Fibroblast of skin of abdomen (primary cell): ENCODE measurements at regions not wholly inside any gene's neighbourhood (a gene's known extent, or its start where the extent isn't known, plus 50 kb on each side); places are given as distances from the start of the nearest gene placed in this dataset.

Experiments used
- DNase-seq: peaks from one replicate; pipeline ENCODE4 v3.0.0-alpha.2; 2013

DNA sequence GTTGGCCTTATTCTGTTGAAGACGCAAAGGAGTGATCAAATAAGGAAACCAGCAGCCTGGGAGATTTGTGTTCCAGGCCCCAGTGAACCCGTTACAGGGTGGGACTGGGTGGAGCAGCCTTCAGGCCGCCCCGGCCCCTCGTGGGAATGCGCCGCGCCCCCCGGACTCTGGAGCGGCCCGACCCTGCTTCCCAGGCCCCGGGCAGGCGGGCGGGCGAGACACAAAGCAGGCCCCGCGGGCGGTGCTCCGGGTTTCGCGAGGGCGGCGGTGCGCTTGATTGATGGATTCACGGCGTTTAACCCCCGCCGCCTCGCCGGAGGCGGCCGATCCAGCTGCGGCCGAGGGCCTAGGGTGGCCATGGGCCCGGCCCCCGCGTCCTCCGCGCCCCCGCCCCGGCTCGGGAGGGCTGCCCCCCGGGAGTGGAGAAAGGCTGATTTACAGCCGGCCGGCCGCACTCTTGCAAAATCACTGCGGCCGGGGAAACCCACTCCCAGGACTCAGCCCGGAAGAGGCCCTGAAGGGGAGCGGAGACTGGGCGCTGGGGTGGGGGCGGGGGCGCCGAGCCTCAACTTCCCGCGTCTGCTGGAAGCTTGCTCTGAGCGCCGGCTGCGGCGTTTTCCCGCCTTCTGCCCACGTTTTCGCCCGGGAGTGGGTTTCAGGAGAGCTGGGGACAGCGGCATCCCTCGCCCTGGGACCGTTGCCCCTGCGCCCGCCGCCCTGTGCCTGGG lies 299.6 kb upstream of the NFE2L3 start:
- peak; percentile 53 for DNase-seq

DNA sequence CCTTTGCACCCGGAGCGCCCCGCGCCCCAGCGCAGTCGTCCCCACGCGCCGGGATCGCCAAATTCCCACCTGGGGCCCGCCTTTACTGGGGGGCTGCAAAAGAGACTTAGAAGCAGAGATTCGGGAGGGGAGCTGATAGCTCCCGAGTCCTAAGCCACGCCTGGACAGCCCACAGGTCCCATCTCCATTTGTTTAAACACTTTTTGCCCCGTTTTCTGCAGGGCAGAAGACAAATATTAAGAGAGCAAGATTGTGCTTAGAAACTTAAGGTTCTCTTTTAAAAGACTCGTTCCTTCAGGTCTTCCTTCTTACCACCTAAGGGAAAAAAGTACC lies 299.1 kb upstream of the NFE2L3 start:
- DNase-seq, result no peak

DNA sequence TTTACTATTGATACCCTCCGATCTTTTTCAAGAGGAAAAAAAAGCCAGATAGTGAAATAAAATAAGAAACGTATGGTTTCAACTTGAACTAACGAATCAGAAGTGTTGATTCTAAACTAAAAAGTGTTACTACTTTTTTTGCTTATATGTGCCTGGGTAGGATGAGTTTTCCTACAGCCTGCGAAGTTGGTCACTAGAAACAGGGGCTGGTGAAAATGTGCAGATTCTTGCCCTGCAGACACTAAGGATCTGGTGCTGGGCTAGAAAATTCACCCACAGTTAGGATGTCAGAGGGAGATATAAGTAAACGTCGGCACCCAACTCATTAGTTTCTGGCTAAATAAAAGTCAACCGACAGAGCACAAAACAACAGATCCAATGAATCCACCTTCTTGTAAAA lies 298.7 kb upstream of the NFE2L3 start:
- no peak for DNase-seq

DNA sequence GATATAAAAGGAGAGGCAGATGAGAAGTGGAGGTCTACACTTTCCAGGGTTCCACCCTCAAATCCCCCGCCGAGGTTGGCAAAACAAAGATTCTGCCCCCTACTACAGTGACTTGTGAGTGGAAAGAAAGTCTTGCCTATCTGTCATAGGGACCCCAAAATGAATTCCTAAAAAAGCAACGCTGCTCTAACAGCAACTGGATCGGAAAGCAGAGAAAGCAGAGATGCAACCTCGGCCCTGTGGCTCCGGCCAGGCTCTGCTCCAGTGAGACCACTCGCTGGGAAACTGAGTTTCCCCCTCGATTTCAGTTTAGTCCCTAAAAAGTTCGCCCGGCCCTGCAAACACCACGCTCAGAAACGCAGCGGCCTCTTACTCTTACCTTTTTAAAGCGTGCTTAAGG lies 297.9 kb upstream of the NFE2L3 start:
- no peak for DNase-seq

DNA sequence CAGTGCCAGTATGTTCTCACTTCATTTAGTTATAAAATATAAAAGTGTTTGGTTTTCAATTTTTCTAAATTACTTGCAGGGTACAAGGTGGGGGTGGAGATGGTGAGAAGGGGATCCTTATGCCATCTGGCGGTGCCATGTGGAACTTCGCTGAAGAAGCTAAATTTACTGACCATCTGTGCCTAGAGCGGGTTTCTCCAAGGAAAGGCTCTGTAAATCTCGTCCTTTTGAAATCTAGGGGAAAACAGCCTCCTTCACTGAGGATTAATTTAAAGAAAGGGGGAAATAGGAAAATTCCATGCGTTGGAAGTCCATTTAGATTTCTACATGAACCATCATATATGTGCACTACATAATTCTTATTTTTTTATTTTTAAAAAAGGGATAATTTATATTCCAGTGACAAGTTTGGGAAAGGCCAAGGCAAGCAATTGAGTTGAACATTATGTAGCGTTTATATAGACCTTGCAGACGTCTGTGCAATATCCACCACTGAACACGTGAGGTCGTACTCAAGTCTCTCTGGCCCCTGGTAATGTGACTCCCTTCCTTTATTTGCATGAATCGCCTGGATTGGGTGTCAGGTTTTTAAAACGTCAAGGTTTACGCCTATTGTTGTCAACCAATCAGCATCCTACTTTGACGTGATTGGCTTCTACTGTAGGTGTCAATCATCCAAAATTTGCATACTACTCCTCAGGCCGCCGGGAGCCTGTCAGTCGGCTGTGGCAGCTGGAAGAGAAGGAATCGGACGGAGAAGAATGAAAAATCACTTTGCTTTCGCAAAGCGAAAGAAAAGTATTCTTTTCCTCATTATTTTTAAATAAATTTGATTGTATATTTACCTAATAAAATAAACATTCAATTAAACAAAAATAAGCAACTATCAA lies 297.1 kb upstream of the NFE2L3 start:
- DNase-seq, result peak; percentile 100

DNA sequence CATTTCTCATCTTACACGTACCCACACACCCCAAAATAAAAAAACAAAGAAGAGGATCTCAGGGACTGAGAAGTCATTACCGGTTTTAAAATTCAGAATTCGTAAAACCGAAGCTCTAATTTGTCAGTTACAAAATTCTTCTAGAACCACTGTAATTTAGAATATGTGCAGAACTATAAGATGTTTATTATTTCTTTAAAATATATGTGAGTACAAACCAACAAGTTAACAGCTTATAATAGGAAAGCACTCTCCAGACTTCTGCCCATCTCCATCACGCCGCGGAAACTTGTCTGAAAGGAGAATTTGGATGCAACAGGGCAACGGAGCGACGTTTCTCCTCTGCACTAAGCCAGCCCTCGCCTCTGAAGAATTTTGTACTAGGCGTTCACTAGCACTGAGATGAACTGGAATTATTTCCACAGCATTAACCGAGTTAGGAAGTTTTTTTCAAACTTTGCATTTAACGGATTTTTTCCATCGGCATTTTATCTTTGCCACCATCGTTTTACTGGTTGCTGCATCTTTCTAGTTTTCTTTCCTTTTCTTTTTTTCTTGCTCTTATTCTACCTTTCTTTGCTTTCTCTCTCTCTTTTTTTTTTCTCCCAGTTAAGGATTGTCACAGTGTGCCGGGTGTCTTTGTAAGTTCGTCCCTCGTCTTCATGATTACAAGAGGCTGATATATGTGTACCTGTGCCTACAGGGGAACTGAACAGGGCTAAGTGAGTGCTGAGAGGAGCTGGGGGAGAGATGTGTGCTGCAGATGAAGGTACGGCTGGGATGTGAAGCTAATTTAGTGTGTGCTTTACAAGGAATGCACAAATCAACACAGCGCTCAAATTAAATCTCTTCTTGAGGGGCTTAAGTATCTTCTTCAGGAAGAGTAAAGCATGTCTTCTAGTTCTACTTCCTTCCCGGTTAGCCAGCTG lies 295.9 kb upstream of the NFE2L3 start:
- peak; percentile 60 for DNase-seq

DNA sequence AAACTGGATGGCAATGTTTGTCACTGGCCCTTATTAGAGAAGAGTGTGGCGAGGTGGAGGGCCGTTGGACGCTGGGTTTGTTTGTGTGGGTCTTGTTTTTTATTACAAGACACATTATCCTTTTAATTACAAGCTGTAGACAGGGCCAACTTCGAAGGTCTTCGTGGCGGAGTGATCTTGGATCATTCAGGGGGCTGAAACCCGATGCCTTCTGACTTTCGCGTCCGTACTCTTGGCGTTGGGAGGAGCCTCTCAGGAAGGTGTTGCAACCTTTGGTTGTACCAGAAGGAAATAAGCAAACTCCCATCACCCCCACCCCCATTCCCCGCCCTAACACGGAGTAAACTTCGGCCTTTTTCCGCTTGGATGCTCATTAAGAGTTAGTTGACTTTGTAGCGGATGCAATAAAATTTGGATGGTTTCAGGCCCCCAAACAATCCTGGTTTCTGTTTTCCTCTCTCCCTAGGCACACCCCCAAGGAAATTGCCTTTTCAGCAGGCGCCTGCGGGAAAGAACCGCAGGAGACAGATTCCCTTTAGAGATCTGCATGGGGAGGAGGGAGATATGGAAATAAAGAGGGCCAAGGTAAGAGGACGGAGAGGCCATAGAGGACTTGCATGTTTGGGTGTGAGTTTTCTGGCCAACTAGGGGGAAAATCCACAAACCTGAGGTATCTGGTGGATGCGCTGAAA lies 294.5 kb upstream of the NFE2L3 start:
- peak; percentile 91 for DNase-seq

DNA sequence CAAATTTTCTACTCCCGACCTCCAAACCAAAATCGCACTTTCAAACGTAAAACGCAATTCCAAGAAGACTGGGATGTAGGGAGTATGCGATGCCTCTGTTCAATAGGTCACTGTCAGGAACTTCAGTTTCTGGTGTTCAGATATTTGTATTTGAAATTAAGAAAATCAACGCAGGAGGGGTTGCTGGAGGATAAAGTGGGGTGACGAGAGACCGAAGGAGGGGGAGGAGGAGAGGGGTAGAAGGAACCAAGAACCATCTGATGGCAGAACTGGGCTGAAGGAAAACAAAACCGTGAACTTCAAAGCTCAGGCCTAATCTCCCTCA lies 293.8 kb upstream of the NFE2L3 start:
- no peak for DNase-seq

DNA sequence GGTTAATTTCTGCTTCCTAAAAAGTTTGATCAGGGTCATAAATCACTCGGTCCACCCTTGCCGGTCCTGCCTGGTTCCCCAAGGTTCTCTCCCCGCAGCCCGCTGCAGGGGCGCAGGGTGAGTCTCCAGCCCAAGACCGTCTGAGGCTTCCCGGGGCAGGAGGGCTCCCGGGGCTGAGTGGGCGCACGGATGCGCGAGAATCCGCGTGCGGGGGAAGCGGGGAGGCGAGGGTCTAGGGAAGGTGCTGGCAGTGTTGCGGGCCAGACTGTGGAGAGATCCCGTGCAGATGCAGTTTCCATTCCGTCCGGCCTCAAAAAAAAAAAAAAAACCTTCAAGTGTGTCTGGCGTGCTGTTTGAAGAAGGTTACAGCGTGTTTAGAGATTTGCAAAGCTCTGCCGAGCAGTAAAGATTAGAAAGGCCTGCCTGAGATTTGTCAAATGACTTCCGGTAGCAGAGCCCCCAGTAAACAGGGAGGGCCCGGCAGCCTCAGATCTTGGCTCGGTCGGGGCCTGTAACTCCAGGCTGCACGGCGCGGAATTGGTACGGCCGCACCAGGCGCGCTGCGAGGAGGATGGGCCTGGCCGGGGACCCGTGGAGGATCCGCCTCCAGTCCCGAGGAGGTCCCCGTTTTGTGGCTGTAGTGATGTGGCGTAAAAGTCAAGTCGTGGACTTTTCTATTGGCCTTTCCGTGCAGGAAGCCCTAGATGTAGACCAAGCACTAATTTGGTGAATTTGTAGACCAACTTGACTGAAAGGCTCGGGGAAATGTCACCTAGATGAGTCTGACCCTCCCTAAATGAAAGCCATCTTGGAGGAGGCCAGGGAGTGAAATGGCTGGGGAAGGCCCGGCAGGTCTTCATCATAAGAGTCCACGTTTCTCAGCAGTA lies 293.2 kb upstream of the NFE2L3 start:
- no peak for DNase-seq

DNA sequence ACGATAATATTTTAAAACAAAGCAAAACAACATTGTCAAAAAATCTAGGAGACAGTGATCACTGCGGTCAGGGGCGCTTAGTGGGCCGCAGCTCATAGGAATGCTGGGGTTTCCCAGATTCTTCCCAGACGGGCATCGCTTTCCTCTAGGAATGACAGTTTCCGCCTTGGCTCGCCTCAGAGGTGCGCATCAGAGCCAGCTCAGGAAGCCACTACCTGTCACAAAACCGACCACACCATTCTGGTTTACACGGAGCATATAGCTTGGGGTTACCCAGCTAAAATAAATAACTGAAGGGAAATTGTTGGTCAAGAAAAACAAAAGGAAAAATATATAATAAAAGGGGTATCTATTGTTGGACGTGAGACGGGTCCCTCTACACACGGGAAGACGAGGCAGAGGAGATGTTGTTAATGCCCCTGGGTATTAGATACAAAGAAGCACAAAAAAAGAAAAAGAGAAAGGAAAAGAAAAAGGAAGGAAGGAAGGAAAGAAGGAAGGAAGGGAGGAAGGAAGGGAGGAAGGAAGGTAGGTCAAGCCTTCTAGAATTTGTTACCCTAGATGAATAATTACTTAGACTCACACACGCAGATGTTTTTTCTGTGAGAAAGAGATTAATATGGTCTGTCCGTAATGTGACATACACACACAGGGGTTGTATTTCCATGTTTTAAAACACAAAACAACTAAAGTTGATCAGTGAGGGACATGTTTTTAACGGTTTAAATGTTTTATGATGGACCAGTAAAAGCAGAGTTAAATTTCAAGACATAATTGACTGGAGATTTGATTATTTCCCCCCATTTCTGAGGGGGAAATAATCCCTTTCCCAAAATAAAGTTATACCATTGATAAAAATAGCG lies 292.4 kb upstream of the NFE2L3 start:
- no peak for DNase-seq

DNA sequence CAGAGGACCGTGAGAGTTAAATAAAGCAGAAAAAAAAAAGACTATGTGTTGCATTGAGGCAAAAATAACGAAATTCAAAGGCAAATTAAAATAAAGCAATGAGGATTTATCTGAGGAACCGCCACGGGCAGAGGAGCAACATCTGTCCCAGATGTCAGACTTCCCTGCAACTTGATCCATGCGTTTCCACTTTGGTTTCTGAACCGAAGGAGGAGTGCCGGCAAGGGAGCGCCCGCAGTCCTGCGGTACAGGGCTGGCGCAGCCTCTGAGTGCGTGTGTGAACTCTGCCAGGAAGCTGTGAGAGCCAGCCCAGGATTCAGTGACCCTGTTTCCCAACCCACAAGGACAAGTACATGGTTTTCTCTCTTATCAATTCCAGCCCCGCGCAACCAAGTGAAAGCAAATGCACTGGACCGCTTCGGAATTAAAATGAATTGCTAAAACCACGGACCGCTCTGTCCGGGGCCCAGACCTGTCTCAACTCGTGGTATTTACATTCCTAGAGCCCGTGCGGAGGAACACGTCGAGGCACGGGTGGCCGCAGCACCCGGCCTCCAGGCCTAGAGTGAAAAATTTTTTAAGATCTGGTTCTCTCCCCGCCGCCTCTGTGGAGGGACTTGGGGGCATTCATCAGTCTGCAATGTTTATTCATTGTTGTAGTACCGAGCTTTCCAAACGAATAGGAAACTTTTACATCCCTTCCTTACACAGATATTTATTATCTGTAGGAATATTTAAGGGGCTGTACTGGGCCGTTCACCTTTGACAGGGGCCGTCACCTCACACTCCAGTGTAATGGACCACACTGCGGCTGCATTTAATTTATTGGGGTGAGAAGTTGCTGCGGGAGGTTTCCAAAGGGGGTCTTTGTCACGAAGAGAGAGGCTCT lies 291.5 kb upstream of the NFE2L3 start:
- no peak for DNase-seq

DNA sequence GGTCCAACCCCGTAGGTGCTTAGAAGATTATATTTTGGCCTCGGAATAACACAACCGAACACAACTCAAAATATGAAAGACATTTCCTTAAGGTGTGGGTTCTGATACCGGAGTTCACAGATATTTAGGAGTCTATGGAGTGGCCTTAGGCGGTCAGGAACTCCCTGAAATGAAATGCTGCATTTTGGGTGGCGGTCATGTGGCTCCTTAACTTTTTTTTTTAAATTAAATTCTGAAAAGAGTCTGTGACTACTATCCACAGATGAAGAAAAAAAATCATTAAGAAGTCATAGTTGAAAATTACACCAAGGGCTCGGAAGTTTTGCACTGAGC lies 290.9 kb upstream of the NFE2L3 start:
- DNase-seq, result no peak

DNA sequence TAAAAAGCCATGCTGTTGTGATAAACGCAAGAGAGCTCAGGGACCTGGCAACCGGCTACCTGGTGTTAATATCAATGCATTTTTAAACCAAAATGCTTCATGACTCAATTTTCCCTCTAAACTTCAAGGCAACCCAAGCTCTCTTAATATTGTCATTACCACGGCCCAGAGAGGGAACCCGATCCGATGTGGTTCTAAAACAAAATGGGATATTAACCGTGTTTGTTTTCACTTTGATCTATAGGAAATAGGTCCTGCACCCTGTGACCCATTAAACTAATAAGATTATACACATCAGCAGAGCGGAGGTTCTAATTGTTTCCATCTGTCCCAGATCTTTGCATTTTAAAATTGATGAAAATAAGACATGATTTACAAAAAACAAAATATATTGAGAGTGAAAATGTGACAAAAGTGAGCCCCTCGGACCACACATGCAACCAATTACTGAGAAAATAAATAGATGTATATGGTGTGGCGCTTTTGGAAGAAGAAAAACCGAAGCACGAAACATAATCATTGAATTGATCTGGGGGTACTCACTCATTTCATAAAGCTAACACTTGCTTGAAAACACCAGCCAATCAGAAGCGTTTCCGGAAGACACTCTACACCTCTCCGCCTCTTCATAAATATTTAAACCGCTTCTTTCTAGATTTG lies 290.3 kb upstream of the NFE2L3 start:
- DNase-seq, result no peak

DNA sequence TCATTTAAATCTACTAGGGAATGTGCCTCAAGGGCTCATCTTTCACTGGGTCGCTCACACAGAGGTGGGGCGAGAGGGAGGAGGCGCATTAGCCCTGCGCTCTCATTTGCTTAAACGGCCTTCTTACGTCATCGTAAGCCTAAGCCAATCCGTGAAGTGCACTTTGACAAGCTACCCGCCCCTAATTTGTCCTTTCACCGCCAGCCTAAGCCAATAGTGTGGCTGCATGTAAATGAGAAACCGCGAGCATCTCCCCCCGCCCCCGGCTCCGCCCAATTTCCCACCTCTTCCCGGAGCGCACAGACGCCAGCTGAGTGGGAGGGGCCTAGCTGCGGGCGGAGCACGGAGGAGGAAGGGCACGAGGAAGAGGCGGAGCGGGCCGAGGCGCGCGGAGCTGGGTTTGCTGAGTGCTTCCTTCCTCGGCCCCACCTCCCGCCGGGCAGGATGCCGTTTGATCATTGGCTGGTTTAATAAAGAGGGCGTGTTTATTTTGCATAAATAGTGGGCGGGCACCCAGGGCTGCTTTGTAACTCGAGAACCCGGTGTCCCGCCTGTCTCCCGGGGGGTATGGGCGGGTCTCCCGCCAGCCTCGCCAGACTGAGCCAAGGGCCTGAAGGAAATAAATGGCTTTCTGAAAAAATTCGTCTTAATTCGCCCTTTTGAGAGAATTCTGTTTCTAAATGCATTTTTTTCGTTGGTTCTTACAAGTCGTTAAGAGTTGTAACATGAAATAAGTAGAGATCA lies 289.6 kb upstream of the NFE2L3 start:
- peak; percentile 100 for DNase-seq

DNA sequence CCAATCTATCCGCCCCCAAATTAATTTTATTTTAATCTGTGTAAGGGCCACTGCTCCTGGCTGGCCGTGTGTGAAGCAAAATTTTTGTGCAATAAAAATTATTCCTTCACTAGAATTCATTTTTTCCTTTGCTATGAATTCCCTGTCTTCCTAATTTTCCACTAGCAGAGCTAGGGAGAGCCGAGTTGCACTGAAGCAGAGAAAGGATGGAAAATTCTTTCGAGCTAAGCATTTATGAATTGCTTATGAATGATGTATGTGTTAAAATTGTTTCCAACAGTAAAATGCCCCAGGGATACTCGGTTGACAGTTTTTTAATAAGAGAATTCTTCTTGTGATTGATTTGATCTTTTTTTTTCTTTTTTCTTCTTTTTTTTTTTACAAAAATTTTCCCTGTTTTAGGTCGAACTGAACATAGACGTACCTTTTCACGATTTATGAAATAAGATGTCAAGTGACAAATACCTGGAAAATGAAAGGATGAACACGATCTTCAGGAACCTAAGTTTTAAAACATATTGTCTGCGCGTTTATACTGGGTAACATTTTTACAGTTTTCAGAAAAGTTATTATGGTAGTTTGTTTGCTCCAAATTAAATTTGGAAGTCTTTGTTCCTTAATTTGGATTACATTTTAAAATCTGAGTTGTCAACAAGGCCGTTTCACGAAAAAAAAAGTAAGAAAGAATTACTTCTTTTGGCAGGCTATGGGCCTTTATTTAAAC lies 288.8 kb upstream of the NFE2L3 start:
- DNase-seq, result no peak

DNA sequence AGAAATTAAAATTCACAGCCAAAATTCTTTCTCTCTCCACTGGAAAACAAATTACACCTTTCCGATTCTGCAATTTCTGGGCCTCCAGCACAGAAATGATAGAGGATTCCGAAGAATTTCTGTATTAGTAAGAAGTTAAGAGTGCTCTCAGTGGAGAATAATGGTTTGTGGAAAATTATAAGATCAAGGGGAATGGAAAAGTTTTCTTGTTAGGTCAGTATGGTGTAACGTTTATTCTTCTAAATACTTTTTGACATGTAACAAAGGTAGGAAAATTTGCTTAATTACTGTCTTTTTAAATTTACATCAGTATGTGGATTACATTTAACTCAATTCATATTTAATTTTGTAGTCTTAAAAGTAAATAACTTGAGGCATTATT lies 288.3 kb upstream of the NFE2L3 start:
- no peak for DNase-seq

DNA sequence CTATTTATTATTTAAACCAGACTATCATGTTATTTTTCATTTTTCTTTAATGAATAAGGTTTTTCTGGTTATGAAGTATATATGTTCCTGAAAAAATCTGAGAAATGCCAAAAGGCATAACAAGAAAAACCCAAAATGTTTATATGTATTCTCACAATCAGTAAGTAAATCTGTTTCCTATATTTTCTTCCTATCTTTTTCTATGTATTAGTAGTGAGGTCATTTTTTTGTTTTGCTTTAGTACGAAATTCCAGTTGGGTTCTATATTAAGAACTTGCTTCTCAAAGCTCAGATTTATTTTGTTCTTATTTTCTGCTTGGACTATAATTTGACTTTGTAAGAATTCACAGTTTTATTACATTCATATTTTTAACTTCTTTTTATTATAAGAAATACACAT lies 287.5 kb upstream of the NFE2L3 start:
- DNase-seq, result no peak
